HG02642 (cell line): ENCODE measurements at regions not wholly inside any gene's neighbourhood (a gene's known extent, or its start where the extent isn't known, plus 50 kb on each side); places are given as distances from the start of the nearest gene placed in this dataset.
"Not testable (repeated sequence)": the region's sequence is repeated elsewhere in the genome, so short reads cannot be mapped to it uniquely, and the experiment has no call there.

Experiments
- ATAC-seq: cut with Tn5 transposase; IDR thresholded peaks from one replicate; pipeline ENCODE4 v1.9.1; 2021; ENCODE audit warnings: mild to moderate bottlenecking; ENCODE audit not compliant: unreplicated experiment, poor library complexity

DNA sequence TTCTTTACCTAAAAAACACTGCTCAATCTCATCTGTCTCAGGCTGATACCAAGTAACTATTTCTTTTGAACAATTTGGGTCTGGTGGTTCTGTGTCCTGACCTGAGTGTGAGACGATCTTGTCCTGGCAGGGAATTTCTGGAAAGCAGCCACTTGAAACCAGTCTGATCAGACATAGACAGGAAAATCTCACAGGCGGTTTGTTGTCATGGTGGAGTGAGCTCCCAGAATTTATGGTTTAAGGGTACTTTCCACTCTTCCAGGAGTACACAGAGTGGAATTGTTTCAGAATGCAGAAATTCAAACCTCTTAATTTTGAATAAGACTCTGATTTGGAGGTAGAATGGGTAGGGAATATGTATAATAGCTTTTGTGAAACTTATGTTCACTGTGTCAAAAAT is 268.2 kb downstream of the ISL1 start:
- ATAC-seq: no peak

GRCh38 chr5:51651889-51652288 is 268.6 kb downstream of the ISL1 start:
- ATAC-seq: no peak

GRCh38 chr5:51652980-51653379 is 269.7 kb downstream of the ISL1 start:
- no peak for ATAC-seq

- ATAC-seq: no peak
Measured at GRCh38 chr5:51657340-51658240, 274.3 kb downstream of the ISL1 start.

GRCh38 chr5:51661646-51662265 is 278.5 kb downstream of the ISL1 start:
- no peak for ATAC-seq

- ATAC-seq: no peak
Measured at GRCh38 chr5:51664491-51665250, 281.4 kb downstream of the ISL1 start.

DNA sequence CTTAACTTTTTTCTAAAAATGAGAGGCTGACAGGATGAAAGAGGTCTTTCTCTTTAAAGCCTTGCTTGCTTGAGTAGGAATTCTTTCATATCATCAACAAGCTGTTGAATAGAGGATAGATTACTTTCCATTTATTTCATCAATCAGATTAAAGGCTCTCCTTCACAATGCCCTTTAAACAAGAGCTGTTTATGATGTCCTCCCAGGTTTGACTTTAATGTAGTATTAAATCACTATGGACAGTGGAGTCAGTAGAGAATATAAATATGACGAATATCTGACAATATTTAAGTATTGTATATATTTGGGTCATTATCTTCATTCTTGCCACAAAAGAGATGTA is 282.0 kb downstream of the ISL1 start:
- ATAC-seq: no peak

DNA sequence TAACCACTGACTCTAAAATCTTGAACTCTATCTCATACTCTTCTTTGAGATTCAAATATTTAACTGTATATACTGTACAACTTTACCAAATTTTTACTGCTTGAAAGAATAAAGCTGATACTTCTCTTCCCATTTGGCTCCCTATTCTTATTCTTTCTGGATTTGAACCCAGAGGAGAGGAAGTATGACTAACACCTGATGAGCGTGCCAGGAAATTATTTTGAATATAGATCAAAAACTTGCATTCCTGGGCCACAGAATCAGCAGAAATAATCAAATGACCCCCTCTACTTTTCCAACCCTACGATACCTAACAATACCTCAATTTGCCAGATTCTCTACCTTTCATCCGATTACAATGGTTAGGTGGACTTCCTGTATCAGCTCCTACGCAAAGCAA is 285.8 kb downstream of the ISL1 start:
- ATAC-seq: no peak

DNA sequence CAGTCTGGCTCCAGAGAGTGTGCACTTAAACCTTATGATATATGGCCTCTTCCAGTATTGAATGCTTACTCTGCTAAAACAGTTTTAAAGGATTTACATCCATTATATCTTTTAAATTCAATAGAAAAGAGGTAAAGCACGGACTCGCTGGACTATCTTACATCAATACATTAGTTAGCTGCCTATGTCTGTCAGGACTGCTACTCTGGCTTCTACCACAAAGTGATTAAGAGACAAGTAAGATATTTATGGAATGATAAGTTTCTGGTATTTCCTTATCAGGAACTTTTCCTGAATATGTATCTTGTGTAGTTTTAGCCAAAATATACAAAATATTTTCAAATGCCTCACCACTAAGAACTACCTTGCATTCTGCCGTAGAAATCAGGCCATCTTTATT is 295.1 kb downstream of the ISL1 start:
- ATAC-seq: no peak

- no peak for ATAC-seq
Measured at GRCh38 chr5:51679286-51679685, 296.0 kb downstream of the ISL1 start.

GRCh38 chr5:51684794-51685355 is 301.6 kb downstream of the ISL1 start:
- ATAC-seq: no peak

- ATAC-seq: no peak
Measured at GRCh38 chr5:51685419-51685818, 302.2 kb downstream of the ISL1 start.

DNA sequence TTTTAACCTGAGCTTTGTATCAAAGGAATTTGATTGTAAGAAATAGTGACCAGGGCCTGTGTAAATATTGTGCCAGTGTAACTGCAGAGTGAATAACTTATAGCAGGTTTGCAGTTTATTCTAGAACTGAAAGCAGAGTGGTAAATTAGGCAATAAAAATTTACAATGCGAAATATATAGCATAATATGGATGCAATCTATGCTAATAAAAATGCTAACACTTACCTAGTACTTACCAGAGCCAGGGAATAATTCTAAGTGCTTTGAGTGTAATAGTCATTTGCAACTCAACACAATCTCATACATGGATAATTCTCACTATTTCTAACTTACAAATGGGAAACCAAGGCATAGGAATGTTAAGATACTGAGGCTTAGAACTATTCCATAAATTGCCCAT is 303.4 kb downstream of the ISL1 start:
- no peak for ATAC-seq

- no peak for ATAC-seq
Measured at GRCh38 chr5:51691538-51692079, 308.4 kb downstream of the ISL1 start.

DNA sequence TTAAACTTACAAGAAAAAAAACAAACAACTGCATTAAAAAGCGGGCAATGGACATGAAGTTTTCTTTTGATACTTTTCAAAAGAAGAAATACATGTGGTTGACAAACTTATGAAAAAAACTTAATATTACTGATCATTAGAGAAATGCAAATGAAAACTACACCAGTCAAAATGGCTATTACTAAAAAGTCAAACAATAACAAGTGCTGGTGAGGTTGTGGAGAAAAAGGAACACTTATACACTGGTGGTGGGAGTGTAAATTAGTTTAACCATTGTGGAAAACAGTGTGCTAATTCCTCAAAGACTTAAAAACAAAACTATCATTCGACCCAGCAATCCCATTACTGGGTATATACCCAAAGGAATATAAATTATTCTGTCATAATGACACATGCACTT is 311.6 kb downstream of the ISL1 start:
- ATAC-seq: no peak

DNA sequence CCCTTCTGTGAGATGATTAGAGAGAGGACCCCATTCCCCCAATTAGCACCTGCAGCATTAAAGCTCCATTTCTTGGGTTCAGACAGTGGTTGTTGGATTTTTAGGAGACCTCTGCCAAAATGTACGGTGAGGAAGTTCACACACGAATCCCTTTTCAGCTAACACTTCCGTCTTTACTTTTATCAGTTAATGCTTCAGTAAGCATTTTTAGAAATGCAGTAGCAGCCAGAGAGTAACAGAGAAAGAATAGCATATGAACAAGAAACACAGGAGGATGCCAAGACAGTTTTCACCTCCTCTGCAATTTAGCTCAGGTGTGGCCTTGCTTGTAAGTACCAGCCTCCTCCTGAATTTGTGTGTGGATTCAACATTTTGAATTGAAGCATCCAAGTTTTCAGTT is 312.9 kb downstream of the ISL1 start:
- no peak for ATAC-seq

- ATAC-seq: not testable (repeated sequence)
Measured at GRCh38 chr5:51702046-51702445, 318.8 kb downstream of the ISL1 start.

- no peak for ATAC-seq
Measured at GRCh38 chr5:51712201-51712600, 329.0 kb downstream of the ISL1 start.

- not testable (repeated sequence) for ATAC-seq
Measured at GRCh38 chr5:51715445-51715844, 332.2 kb downstream of the ISL1 start.

- no peak for ATAC-seq
Measured at GRCh38 chr5:51731421-51732029, 348.3 kb downstream of the ISL1 start.
